Prostate gland (tissue), 2 donors: ENCODE measurements at regions not wholly inside any gene's neighbourhood (a gene's known extent, or its start where the extent isn't known, plus 50 kb on each side); places are given as distances from the start of the nearest gene placed in this dataset.

Source experiments
- POLR2A ChIP-seq: fragments of 450-650 bp; IDR thresholded peaks from one replicate; pipeline ENCODE4 v1.6.1; 2016; ENCODE audit warnings: antibody characterized with exemption, mild to moderate bottlenecking
- TF ChIP-seq, protein P1 (sequence below), 4 experiments: fragments of 200-600 bp in 2 of 4; fragments of 450-650 bp in 2 of 4; sonication (generic) in 2 of 4; IDR thresholded peaks; 1 replicate in 3 of 4; 2 replicates in 1 of 4; pipeline ENCODE4 v1.5.1; 2016 to 2019; ENCODE audit warnings: antibody characterized with exemption in 4 of 4, mild to moderate bottlenecking in 2 of 4, moderate library complexity in 2 of 4

DNA sequence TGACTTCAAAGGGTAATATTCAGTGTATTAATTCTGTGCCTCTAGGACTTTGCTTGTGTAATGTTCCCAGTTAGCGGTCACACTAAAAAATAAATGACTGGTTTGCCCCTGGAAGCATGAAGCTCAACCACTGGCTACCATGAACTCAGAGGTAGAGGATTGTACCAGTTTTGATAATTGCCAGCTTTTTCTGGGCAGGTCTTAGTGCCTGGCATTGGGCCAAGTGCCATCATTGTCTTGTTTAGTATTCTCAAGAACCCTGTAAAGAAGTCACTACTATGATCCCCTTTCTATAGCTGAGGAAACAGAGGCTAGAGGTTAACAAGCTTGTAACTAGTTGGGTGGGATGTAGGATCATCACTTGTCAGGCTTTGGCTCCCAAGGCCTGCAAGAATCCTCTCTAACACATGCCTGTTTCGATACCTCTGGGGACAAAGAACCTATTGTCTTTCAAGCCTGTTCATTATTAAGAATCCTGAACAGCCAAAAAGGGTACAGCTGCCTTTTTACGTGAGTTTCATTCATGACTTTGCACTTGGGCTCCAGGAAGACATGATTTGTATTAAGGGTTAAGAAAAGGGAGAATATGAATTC, 121.9 kb upstream of the JUN start:
- TF ChIP-seq POLR2A = no peak
- TF ChIP-seq, protein P1, sequence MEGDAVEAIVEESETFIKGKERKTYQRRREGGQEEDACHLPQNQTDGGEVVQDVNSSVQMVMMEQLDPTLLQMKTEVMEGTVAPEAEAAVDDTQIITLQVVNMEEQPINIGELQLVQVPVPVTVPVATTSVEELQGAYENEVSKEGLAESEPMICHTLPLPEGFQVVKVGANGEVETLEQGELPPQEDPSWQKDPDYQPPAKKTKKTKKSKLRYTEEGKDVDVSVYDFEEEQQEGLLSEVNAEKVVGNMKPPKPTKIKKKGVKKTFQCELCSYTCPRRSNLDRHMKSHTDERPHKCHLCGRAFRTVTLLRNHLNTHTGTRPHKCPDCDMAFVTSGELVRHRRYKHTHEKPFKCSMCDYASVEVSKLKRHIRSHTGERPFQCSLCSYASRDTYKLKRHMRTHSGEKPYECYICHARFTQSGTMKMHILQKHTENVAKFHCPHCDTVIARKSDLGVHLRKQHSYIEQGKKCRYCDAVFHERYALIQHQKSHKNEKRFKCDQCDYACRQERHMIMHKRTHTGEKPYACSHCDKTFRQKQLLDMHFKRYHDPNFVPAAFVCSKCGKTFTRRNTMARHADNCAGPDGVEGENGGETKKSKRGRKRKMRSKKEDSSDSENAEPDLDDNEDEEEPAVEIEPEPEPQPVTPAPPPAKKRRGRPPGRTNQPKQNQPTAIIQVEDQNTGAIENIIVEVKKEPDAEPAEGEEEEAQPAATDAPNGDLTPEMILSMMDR (IDR thresholded peaks at IDR 0.05) = no peak
